T-cell (primary cell): ENCODE measurements at regions not wholly inside any gene's neighbourhood (a gene's known extent, or its start where the extent isn't known, plus 50 kb on each side); places are given as distances from the start of the nearest gene placed in this dataset.

Source experiments
- ATAC-seq, 4 experiments: fragments of 200-7000 bp in 3 of 4; fragments of 150-1000 bp in 1 of 4; cut with Tn5 transposase; replicated peaks in 1 of 4; 1 replicate in 3 of 4; 2 replicates in 1 of 4; pipeline ENCODE4 v1.10.0; 2021; ENCODE audit warnings: moderate library complexity in 3 of 4, mild to moderate bottlenecking in 2 of 4, moderate number of reproducible peaks in 1 of 4
- CTCF ChIA-PET, 2 donors: fragments of 300-600 bp; sonication (Branson Sonifier 250); formaldehyde crosslinking; loops; one replicate each; lab custom pipeline; 2022; ENCODE audit warnings: antibody characterized with exemption in 2 of 2; lab: Charles Lee
- POLR2A ChIA-PET, 2 donors: fragments of 300-600 bp; sonication (Branson Sonifier 250); formaldehyde crosslinking; loops; one replicate each; lab custom pipeline; 2022; ENCODE audit warnings: antibody characterized with exemption in 2 of 2; lab: Charles Lee
- DNase-seq, 35 experiments: peaks; one replicate each; pipeline versions ENCODE4 v3.0.0 to v3.0.0-alpha.2; 2013 to 2023
- H3K27ac ChIP-seq: one replicate; pipeline ENCODE4 v1.5.1; 2013; ENCODE audit warnings: low read length
- H3K27me3 ChIP-seq, 2 experiments: replicated peaks in 1 of 2; 1 replicate in 1 of 2; 2 replicates in 1 of 2; pipeline versions ENCODE4 v1.6.1 to v1.7.0; 2013; ENCODE audit warnings: low read length in 1 of 2, mixed read lengths in 1 of 2; ENCODE audit not compliant: control insufficient read depth in 2 of 2, insufficient read depth in 2 of 2; ENCODE audit errors: extremely low read depth in 1 of 2
- H3K36me3 ChIP-seq, 2 donors: 1 replicate in 1 of 2; 2 replicates in 1 of 2; pipeline versions ENCODE4 v1.6.1 to v1.7.0; 2013; ENCODE audit warnings: low read length in 1 of 2; ENCODE audit not compliant: control insufficient read depth in 2 of 2, insufficient read depth in 1 of 2; ENCODE audit errors: extremely low read depth in 1 of 2
- H3K4me1 ChIP-seq, 2 experiments: 1 replicate in 1 of 2; 2 replicates in 1 of 2; pipeline versions ENCODE4 v1.6.1 to v1.7.0; 2013; ENCODE audit warnings: low read length in 2 of 2, mixed read lengths in 1 of 2; ENCODE audit not compliant: insufficient read depth in 2 of 2, control insufficient read depth in 1 of 2; ENCODE audit errors: extremely low read depth in 1 of 2
- H3K4me3 ChIP-seq, 2 donors: 1 replicate in 1 of 2; 2 replicates in 1 of 2; pipeline versions ENCODE4 v1.5.1 to v1.7.0; 2013; ENCODE audit warnings: mild to moderate bottlenecking in 2 of 2, low read length in 1 of 2, moderate library complexity in 1 of 2; ENCODE audit not compliant: control insufficient read depth in 1 of 2; ENCODE audit errors: extremely low read depth in 1 of 2
- H3K9me3 ChIP-seq: 2 replicates; pipeline ENCODE4 v1.7.0; 2013
- H3K27ac Mint-ChIP-seq, 2 donors: one replicate each; pipeline ENCODE4 v1.8.0; 2020 to 2021; ENCODE audit warnings: mild to moderate bottlenecking in 2 of 2, mixed read lengths in 2 of 2
- H3K27me3 Mint-ChIP-seq, 2 donors: one replicate each; pipeline ENCODE4 v1.8.0; 2021 to 2022; ENCODE audit warnings: mixed read lengths in 2 of 2
- H3K36me3 Mint-ChIP-seq: one replicate; pipeline ENCODE4 v1.8.0; 2021; ENCODE audit warnings: mixed read lengths
- H3K4me1 Mint-ChIP-seq, 3 donors: one replicate each; pipeline ENCODE4 v1.8.0; 2020 to 2022; ENCODE audit warnings: mixed read lengths in 3 of 3, mild to moderate bottlenecking in 1 of 3
- H3K4me3 Mint-ChIP-seq, 3 donors: one replicate each; pipeline ENCODE4 v1.8.0; 2020 to 2022; ENCODE audit warnings: mild to moderate bottlenecking in 3 of 3, mixed read lengths in 3 of 3, moderate library complexity in 3 of 3
- H3K9me3 Mint-ChIP-seq, 3 donors: one replicate each; pipeline ENCODE4 v1.8.0; 2020 to 2022; ENCODE audit warnings: mixed read lengths in 3 of 3
- WGBS: methylation state at CpG from one replicate; pipeline ENCODE4 v1.1.5; 2013; ENCODE audit warnings: missing lambda C conversion rate; ENCODE audit not compliant: insufficient coverage; 5-methylcytosine and 5-hydroxymethylcytosine counted together

GRCh38 chr15:100812802-100813201, 66.8 kb upstream of the ALDH1A3 start:
- no peaks in the 10 kb centered on the region for H3K4me1 Mint-ChIP-seq
- H3K36me3 ChIP-seq: no peaks in the 10 kb centered on the region
- H3K4me3 Mint-ChIP-seq: no peak overlapping the region
- no peak overlapping the region for H3K27ac Mint-ChIP-seq
- H3K27ac ChIP-seq: no peak overlapping the region
- ATAC-seq: no peak
- WGBS: 80% methylated on average over 1 of the region's 2 CpGs
- peaks cover 4 to 21% (median 7%) of the 10 kb centered on the region in 3 donors for H3K9me3 Mint-ChIP-seq
- no peak overlapping the region for H3K4me3 ChIP-seq
- H3K4me1 ChIP-seq: no peaks in the 10 kb centered on the region
- peaks cover 3% of the 10 kb centered on the region for H3K36me3 Mint-ChIP-seq
- POLR2A ChIA-PET: interaction anchor here in 1 of 2 donors (0.6 kb wide), 1 partner anchor 47 kb away, joined by 3 read pairs; no protein-coding TSS in a partner anchor
- no peaks in the 10 kb centered on the region for H3K9me3 ChIP-seq
- no peaks in the 10 kb centered on the region for H3K27me3 ChIP-seq
- no peak for DNase-seq
- H3K27me3 Mint-ChIP-seq: peaks cover 0 to 5% of the 10 kb centered on the region in 2 donors
- CTCF ChIA-PET: no interaction called here

GRCh38 chr15:100818927-100819326, 60.7 kb upstream of the ALDH1A3 start:
- H3K27ac Mint-ChIP-seq: no peak overlapping the region
- Histone ChIP-seq H3K27me3 (no peaks in the 10 kb centered on the region), H3K36me3 (no peaks in the 10 kb centered on the region), H3K27ac (no peak overlapping the region), H3K4me1 (no peaks in the 10 kb centered on the region), H3K4me3 (no peak overlapping the region), H3K9me3 (no peaks in the 10 kb centered on the region)
- no peaks in the 10 kb centered on the region for H3K4me1 Mint-ChIP-seq
- no peak overlapping the region for H3K4me3 Mint-ChIP-seq
- DNase-seq: no peak
- no peak for ATAC-seq
- peaks cover 12 to 18% of the 10 kb centered on the region in 2 donors for H3K27me3 Mint-ChIP-seq
- H3K9me3 Mint-ChIP-seq: peaks cover 0 to 25% (median 4%) of the 10 kb centered on the region in 3 donors
- ChIA-PET CTCF (no interaction called here), POLR2A (no interaction called here)
- 54% methylated on average over 3 of the region's 3 CpGs for WGBS
- no peaks in the 10 kb centered on the region for H3K36me3 Mint-ChIP-seq

GRCh38 chr15:100820528-100820927, 59.1 kb upstream of the ALDH1A3 start:
- Mint-ChIP-seq H3K4me3 (no peak overlapping the region), H3K4me1 (no peaks in the 10 kb centered on the region)

GRCh38 chr15:100821327-100821726, 58.3 kb upstream of the ALDH1A3 start:
- POLR2A ChIA-PET: no interaction called here
- H3K27me3 Mint-ChIP-seq: peaks cover 25 to 27% of the 10 kb centered on the region in 2 donors
- H3K36me3 ChIP-seq: no peaks in the 10 kb centered on the region
- ATAC-seq: no peak
- no peak overlapping the region for H3K27ac Mint-ChIP-seq
- no peaks in the 10 kb centered on the region for H3K4me1 ChIP-seq
- CTCF ChIA-PET: no interaction called here
- H3K27me3 ChIP-seq: peaks cover 0 to 13% of the 10 kb centered on the region in 2 experiments
- no peak overlapping the region for H3K27ac ChIP-seq
- no peak overlapping the region for H3K4me3 Mint-ChIP-seq
- H3K9me3 ChIP-seq: no peaks in the 10 kb centered on the region
- H3K36me3 Mint-ChIP-seq: no peaks in the 10 kb centered on the region
- peaks cover 0 to 10% (median 0%) of the 10 kb centered on the region in 3 donors for H3K9me3 Mint-ChIP-seq
- H3K4me1 Mint-ChIP-seq: no peaks in the 10 kb centered on the region
- no peak overlapping the region for H3K4me3 ChIP-seq
- no peak for DNase-seq

More at GRCh38 chr15:100820528-100820927, 59.1 kb upstream of the ALDH1A3 start:
- Histone ChIP-seq H3K27me3 (peaks cover 0 to 5% of the 10 kb centered on the region in 2 experiments), H3K4me3 (no peak overlapping the region), H3K4me1 (no peaks in the 10 kb centered on the region), H3K27ac (no peak overlapping the region), H3K36me3 (no peaks in the 10 kb centered on the region), H3K9me3 (no peaks in the 10 kb centered on the region)
- no peak for DNase-seq
- POLR2A ChIA-PET: no interaction called here
- no peak for ATAC-seq
- peaks cover 19 to 23% of the 10 kb centered on the region in 2 donors for H3K27me3 Mint-ChIP-seq
- no peaks in the 10 kb centered on the region for H3K36me3 Mint-ChIP-seq
- WGBS: 68% methylated on average over 4 of the region's 4 CpGs
- H3K27ac Mint-ChIP-seq: no peak overlapping the region
- CTCF ChIA-PET: no interaction called here
- H3K9me3 Mint-ChIP-seq: peaks cover 0 to 16% (median 4%) of the 10 kb centered on the region in 3 donors

- Histone ChIP-seq H3K27ac (no peak overlapping the region), H3K4me1 (no peaks in the 10 kb centered on the region), H3K36me3 (no peaks in the 10 kb centered on the region), H3K9me3 (no peaks in the 10 kb centered on the region), H3K4me3 (no peak overlapping the region), H3K27me3 (peaks cover 0 to 17% of the 10 kb centered on the region in 2 experiments)
- Mint-ChIP-seq H3K36me3 (no peaks in the 10 kb centered on the region), H3K27me3 (peaks cover 23 to 33% of the 10 kb centered on the region in 2 donors), H3K4me3 (no peak overlapping the region), H3K27ac (no peak overlapping the region), H3K9me3 (peaks cover 0 to 5% (median 0%) of the 10 kb centered on the region in 3 donors), H3K4me1 (no peaks in the 10 kb centered on the region)
- ATAC-seq: no peak
- CTCF ChIA-PET: no interaction called here
- WGBS: 57% methylated on average over 3 of the region's 5 CpGs
- no peak for DNase-seq
- POLR2A ChIA-PET: no interaction called here
Measured at GRCh38 chr15:100824211-100824610, 55.4 kb upstream of the ALDH1A3 start.

- no CpG with 5 or more reads among the region's 1 CpG for WGBS
- POLR2A ChIA-PET: no interaction called here
- H3K36me3 Mint-ChIP-seq: no peaks in the 10 kb centered on the region
- H3K4me3 Mint-ChIP-seq: no peak overlapping the region
- no peaks in the 10 kb centered on the region for H3K36me3 ChIP-seq
- H3K27ac Mint-ChIP-seq: no peak overlapping the region
- CTCF ChIA-PET: no interaction called here
- DNase-seq (no peak), ATAC-seq (no peak)
- H3K9me3 Mint-ChIP-seq: no peaks in the 10 kb centered on the region
- no peak overlapping the region for H3K27ac ChIP-seq
- peaks cover 32 to 39% of the 10 kb centered on the region in 2 donors for H3K27me3 Mint-ChIP-seq
- no peaks in the 10 kb centered on the region for H3K9me3 ChIP-seq
- no peaks in the 10 kb centered on the region for H3K4me1 ChIP-seq
- H3K4me1 Mint-ChIP-seq: no peaks in the 10 kb centered on the region
- H3K27me3 ChIP-seq: peaks cover 0 to 30% of the 10 kb centered on the region in 2 experiments
- no peak overlapping the region for H3K4me3 ChIP-seq
Measured at GRCh38 chr15:100829457-100829856, 50.2 kb upstream of the ALDH1A3 start.
